ENCODE measurements at regions not wholly inside any gene's neighbourhood (a gene's known extent, or its start where the extent isn't known, plus 50 kb on each side); places are given as distances from the start of the nearest gene placed in this dataset.

GRCh38 chr2:16330012-16330411, 335.6 kb downstream of the CYRIA start:
- no peak for DNase-seq

- no peak for DNase-seq
These were observed 336.2 kb downstream of the CYRIA start for GRCh38 chr2:16329421-16329820.

GRCh38 chr2:16328521-16329190, 337.0 kb downstream of the CYRIA start:
- DNase-seq, result no peak

GRCh38 chr2:16327326-16327725, 338.3 kb downstream of the CYRIA start:
- no peak for DNase-seq

- no peak for DNase-seq
These were observed 338.8 kb downstream of the CYRIA start for GRCh38 chr2:16326711-16327300.

- DNase-seq, result no peak
These were observed 339.6 kb downstream of the CYRIA start for GRCh38 chr2:16325976-16326510.

GRCh38 chr2:16325016-16325975, 340.3 kb downstream of the CYRIA start:
- no peak for DNase-seq

GRCh38 chr2:16324544-16324937, 341.1 kb downstream of the CYRIA start:
- DNase-seq, result no peak

- DNase-seq, result no peak
These were observed 341.8 kb downstream of the CYRIA start for GRCh38 chr2:16323551-16324543.

- DNase-seq, result no peak
These were observed 342.5 kb downstream of the CYRIA start for GRCh38 chr2:16323126-16323520.

- DNase-seq, result no peak
These were observed 343.1 kb downstream of the CYRIA start for GRCh38 chr2:16322308-16323125.

GRCh38 chr2:16321872-16322271, 343.8 kb downstream of the CYRIA start:
- no peak for DNase-seq

- DNase-seq, result no peak
These were observed 344.4 kb downstream of the CYRIA start for GRCh38 chr2:16321256-16321655.

GRCh38 chr2:16320716-16321115, 344.9 kb downstream of the CYRIA start:
- no peak for DNase-seq

GRCh38 chr2:16319551-16320121, 346.0 kb downstream of the CYRIA start:
- DNase-seq, result no peak

- DNase-seq, result no peak
These were observed 347.0 kb downstream of the CYRIA start for GRCh38 chr2:16318474-16319195.

- DNase-seq, result no peak
These were observed 347.6 kb downstream of the CYRIA start for GRCh38 chr2:16318051-16318450.

GRCh38 chr2:16317211-16317830, 348.3 kb downstream of the CYRIA start:
- DNase-seq, result no peak

- no peak for DNase-seq
These were observed 349.0 kb downstream of the CYRIA start for GRCh38 chr2:16316456-16317210.
